HCT116 (cell line): ENCODE measurements at regions not wholly inside any gene's neighbourhood (a gene's known extent, or its start where the extent isn't known, plus 50 kb on each side); places are given as distances from the start of the nearest gene placed in this dataset.

ENCODE experiments used
- ATAC-seq: fragments of 200-7000 bp; cut with Tn5 transposase; 2 replicates; pipeline ENCODE4 v1.9.1; 2020; ENCODE audit warnings: mild to moderate bottlenecking, moderate library complexity
- BruUV-seq: library from RNA; stranded (reverse); fragments of 400-500 nt; replicated peaks from 2 replicates; lab custom pipeline; 2021; lab: Mats Ljungman, UMichigan
- CTCF ChIA-PET: fragments of 300-600 bp; sonication (Branson Sonifier 250); formaldehyde crosslinking; loops from one replicate; lab custom pipeline; 2021; ENCODE audit warnings: antibody characterized with exemption; lab: Charles Lee
- POLR2A ChIA-PET: fragments of 300-600, 350-600 bp; sonication (Branson Sonifier 250); formaldehyde crosslinking; loops from one replicate; lab custom pipeline; 2021; ENCODE audit warnings: antibody characterized with exemption; lab: Charles Lee
- RAD21 ChIA-PET, 2 experiments: fragments of 300-600 bp; sonication (Branson Sonifier 250); formaldehyde crosslinking; loops; one replicate each; lab custom pipeline; 2023; ENCODE audit warnings: low total read pairs in 2 of 2; ENCODE audit not compliant: uncharacterized antibody in 2 of 2, unreplicated experiment in 2 of 2, low non-redundant PET in 1 of 2; lab: Charles Lee
- DNase-seq: peaks from one replicate; pipeline ENCODE4 v3.0.0-alpha.2; 2010; ENCODE audit warnings: low read depth, low spot score
- H2AFZ ChIP-seq: fragments of 200-600 bp; shearing (Covaris generic), sonication (generic); 2 replicates; pipeline ENCODE4 v1.6.1; 2017; ENCODE audit warnings: low read depth, mixed run types, mixed read lengths, antibody characterized with exemption, low read length; ENCODE audit not compliant: poor library complexity, severe bottlenecking
- H3K27ac ChIP-seq: 2 replicates; pipeline ENCODE4 v1.5.1; 2012; ENCODE audit warnings: low read depth, low read length
- H3K27me3 ChIP-seq: fragments of 200-600 bp; sonication (generic); 2 replicates; pipeline ENCODE4 v1.6.1; 2016; ENCODE audit warnings: mixed run types, low read length, mixed read lengths; ENCODE audit not compliant: insufficient read depth
- H3K36me3 ChIP-seq, 2 experiments: fragments of 200-500 bp in 1 of 2; fragments of 200-600 bp in 1 of 2; sonication (Bioruptor generic) in 1 of 2; sonication (generic) in 1 of 2; 2 replicates each; pipeline versions ENCODE4 v1.5.1 to v1.6.1; 2014 to 2016; ENCODE audit warnings: low read length in 2 of 2, inconsistent platforms in 1 of 2, mixed read lengths in 1 of 2, mixed run types in 1 of 2; ENCODE audit not compliant: insufficient read depth in 2 of 2, control insufficient read depth in 1 of 2
- H3K4me1 ChIP-seq, 2 experiments: fragments of 200-600 bp in 1 of 2; sonication (generic) in 1 of 2; 2 replicates each; pipeline versions ENCODE4 v1.5.1 to v1.6.1; 2012 to 2017; ENCODE audit warnings: low read length in 2 of 2, inconsistent platforms in 1 of 2, mild to moderate bottlenecking in 1 of 2, mixed read lengths in 1 of 2, mixed run types in 1 of 2, moderate library complexity in 1 of 2; ENCODE audit not compliant: insufficient read depth in 2 of 2, control insufficient read depth in 1 of 2
- H3K4me2 ChIP-seq: fragments of 200-600 bp; sonication (generic); 2 replicates; pipeline ENCODE4 v1.6.1; 2017; ENCODE audit warnings: mixed run types, low read length, mixed read lengths
- H3K4me3 ChIP-seq, 2 experiments: fragments of 200-600 bp in 1 of 2; sonication (generic) in 1 of 2; replicated peaks in 1 of 2; 2 replicates each; pipeline ENCODE4 v1.5.1; 2011 to 2016; ENCODE audit warnings: low read length in 2 of 2, control low read depth in 1 of 2, low read depth in 1 of 2, mild to moderate bottlenecking in 1 of 2, mixed read lengths in 1 of 2, mixed run types in 1 of 2
- H3K79me2 ChIP-seq: fragments of 200-600 bp; sonication (generic); 2 replicates; pipeline ENCODE4 v1.6.1; 2017; ENCODE audit warnings: mild to moderate bottlenecking, mixed run types, low read length, moderate library complexity, mixed read lengths; ENCODE audit not compliant: insufficient read depth
- H3K9ac ChIP-seq: fragments of 200-600 bp; sonication (generic); 2 replicates; pipeline ENCODE4 v1.6.1; 2016; ENCODE audit warnings: low read length, mixed read lengths
- H3K9me2 ChIP-seq: fragments of 200-600 bp; sonication (generic), shearing (Covaris generic); 2 replicates; pipeline ENCODE4 v1.6.1; 2017; ENCODE audit warnings: mixed run types, mild to moderate bottlenecking, moderate library complexity; ENCODE audit not compliant: insufficient read depth
- H3K9me3 ChIP-seq, 2 experiments: fragments of 200-500 bp in 1 of 2; fragments of 200-600 bp in 1 of 2; sonication (Bioruptor generic) in 1 of 2; sonication (generic) in 1 of 2; 2 replicates each; pipeline ENCODE4 v1.6.1; 2014 to 2017; ENCODE audit warnings: low read length in 2 of 2, mixed read lengths in 2 of 2, inconsistent platforms in 1 of 2, low read depth in 1 of 2, mild to moderate bottlenecking in 1 of 2, mixed run types in 1 of 2, moderate library complexity in 1 of 2; ENCODE audit not compliant: control insufficient read depth in 1 of 2, insufficient read depth in 1 of 2
- H4K20me1 ChIP-seq: fragments of 200-600 bp; sonication (generic), shearing (Covaris generic); 2 replicates; pipeline ENCODE4 v1.6.1; 2017; ENCODE audit warnings: mixed run types, mild to moderate bottlenecking, moderate library complexity; ENCODE audit not compliant: insufficient read depth
- CEBPB ChIP-seq: IDR thresholded peaks from 2 replicates; pipeline ENCODE4 v1.6.1; 2012; ENCODE audit warnings: low read depth
- EGR1 ChIP-seq: IDR thresholded peaks from 2 replicates; pipeline ENCODE4 v1.6.1; 2012; ENCODE audit warnings: low read depth
- EZH2 ChIP-seq: fragments of 200-600 bp; sonication (generic); IDR thresholded peaks from 2 replicates; pipeline ENCODE4 v1.6.1; 2017; ENCODE audit warnings: antibody characterized with exemption, mixed run types
- POLR2AphosphoS5 ChIP-seq: IDR thresholded peaks from 2 replicates; pipeline ENCODE4 v1.6.1; 2011; ENCODE audit warnings: mild to moderate bottlenecking, low read depth, low read length, moderate library complexity
- SRF ChIP-seq: IDR thresholded peaks from 2 replicates; pipeline ENCODE4 v1.6.1; 2012; ENCODE audit warnings: low read depth
- YY1 ChIP-seq: IDR thresholded peaks from 2 replicates; pipeline ENCODE4 v1.6.1; 2011; ENCODE audit warnings: low read length, low read depth, moderate library complexity, mild to moderate bottlenecking; ENCODE audit not compliant: insufficient replicate concordance; ENCODE audit errors: extremely low read depth
- ZBTB33 ChIP-seq: IDR thresholded peaks from 2 replicates; pipeline ENCODE4 v1.6.1; 2011; ENCODE audit warnings: mild to moderate bottlenecking, low read length, moderate library complexity; ENCODE audit not compliant: insufficient replicate concordance; ENCODE audit errors: extremely low read depth
- ZFX ChIP-seq: fragments of 450-650 bp; IDR thresholded peaks from 2 replicates; pipeline ENCODE4 v1.6.1; 2017
- ZNF274 ChIP-seq: fragments of 200-500 bp; sonication (Bioruptor generic); IDR thresholded peaks from 2 replicates; pipeline ENCODE4 v1.6.1; 2014; ENCODE audit warnings: mild to moderate bottlenecking, low read depth, low read length, inconsistent platforms
- intact Hi-C: fragments of 100-400 bp; cut with micrococcal nuclease; formaldehyde crosslinking; loops from 2 replicates; pipeline ENCODE4 v1.10.0; 2022

DNA sequence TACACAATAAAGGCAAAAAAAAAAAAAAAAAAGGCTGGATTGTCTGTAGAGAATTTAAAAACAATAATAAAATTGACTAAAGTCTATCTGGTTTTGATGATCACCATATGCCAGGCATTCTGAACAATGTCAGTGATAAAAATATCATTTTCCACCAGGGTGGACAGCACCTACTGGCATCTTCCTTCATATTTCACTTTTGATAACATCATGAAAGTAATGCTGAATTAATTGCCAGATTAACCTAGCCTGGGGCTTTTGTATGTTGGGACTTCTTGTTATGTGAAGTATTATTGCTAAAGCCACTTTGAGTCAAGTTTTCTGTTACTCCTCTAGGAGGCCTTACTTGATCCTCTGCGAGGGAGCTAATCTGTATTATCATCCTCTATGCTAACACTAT lies 73.8 kb upstream of the FAM98A start:
- H2AFZ ChIP-seq: no peak overlapping the region
- intact Hi-C loops: loop anchor here (5.0 to 10.0 kb wide), 2 partner anchors 422 to 1739 kb away; no protein-coding TSS in a partner anchor

DNA sequence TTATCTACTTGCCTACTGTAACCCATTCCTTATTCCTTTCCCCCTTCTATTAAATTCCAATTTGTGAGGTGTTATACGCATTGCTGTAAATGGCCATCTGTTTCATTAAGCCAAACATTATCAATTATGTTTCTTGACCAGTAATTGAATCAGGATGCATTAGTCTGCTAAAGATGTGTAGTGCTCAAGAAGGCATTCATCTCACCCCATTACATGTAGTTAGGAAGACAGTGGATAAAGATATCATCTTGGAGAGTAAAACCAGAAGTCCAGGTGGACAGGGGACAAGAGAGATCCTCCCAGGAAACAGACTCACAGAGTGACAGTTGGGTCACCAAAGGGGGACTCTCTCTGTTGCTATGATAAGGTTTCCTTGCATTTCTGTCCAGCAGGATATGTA lies 73.3 kb upstream of the FAM98A start:
- Histone ChIP-seq H3K36me3 (no peaks in the 10 kb centered on the region), H3K4me1 (no peaks in the 10 kb centered on the region), H3K27ac (no peak overlapping the region), H3K27me3 (no peaks in the 10 kb centered on the region), H3K9ac (no peak overlapping the region), H3K79me2 (no peaks in the 10 kb centered on the region), H3K9me3 (no peaks in the 10 kb centered on the region), H3K4me2 (no peak overlapping the region), H2AFZ (no peak overlapping the region), H3K9me2 (no peaks in the 10 kb centered on the region), H4K20me1 (no peaks in the 10 kb centered on the region), H3K4me3 (no peak overlapping the region)
- DNase-seq (no peak), ATAC-seq (no peak)
- TF ChIP-seq POLR2AphosphoS5 (no peak), ZBTB33 (no peak), EZH2 (no peak)
- POLR2A ChIA-PET: no interaction called here
- BruUV-seq: no TSS peak
- intact Hi-C loops: loop anchor here (5.0 to 10.0 kb wide), 2 partner anchors 422 to 1740 kb away; no protein-coding TSS in a partner anchor
- CTCF ChIA-PET: no interaction called here
- RAD21 ChIA-PET: no interaction called here

More for the DNA sequence above, 73.8 kb upstream of the FAM98A start:
- no peak for DNase-seq
- Histone ChIP-seq H3K27me3 (no peaks in the 10 kb centered on the region), H3K9me2 (no peaks in the 10 kb centered on the region), H3K9me3 (no peaks in the 10 kb centered on the region), H3K4me3 (no peak overlapping the region), H3K4me2 (no peak overlapping the region), H3K36me3 (no peaks in the 10 kb centered on the region), H3K4me1 (no peaks in the 10 kb centered on the region), H3K9ac (no peak overlapping the region), H3K79me2 (no peaks in the 10 kb centered on the region), H4K20me1 (no peaks in the 10 kb centered on the region), H3K27ac (no peak overlapping the region)
- TF ChIP-seq EGR1 (no peak), ZFX (no peak), CEBPB (no peak), YY1 (no peak), ZNF274 (no peak), SRF (no peak)
- no TSS peak for BruUV-seq
- ChIA-PET CTCF (no interaction called here), POLR2A (no interaction called here), RAD21 (no interaction called here)
- no peak for ATAC-seq
